ENCODE measurements at regions not wholly inside any gene's neighbourhood (a gene's known extent, or its start where the extent isn't known, plus 50 kb on each side); places are given as distances from the start of the nearest gene placed in this dataset.
"Not testable (repeated sequence)": the region's sequence is repeated elsewhere in the genome, so short reads cannot be mapped to it uniquely, and the experiment has no call there.

- no peak for DNase-seq
Observed at GRCh38 chr7:125098377-125098970, 168.8 kb upstream of the POT1 start.

- no peak for DNase-seq
Observed at GRCh38 chr7:125090596-125090995, 161.0 kb upstream of the POT1 start.

GRCh38 chr7:125089171-125089570 is 159.5 kb upstream of the POT1 start:
- no peak for DNase-seq

GRCh38 chr7:125088555-125088954 is 158.9 kb upstream of the POT1 start:
- no peak for DNase-seq

GRCh38 chr7:125085084-125085483 is 155.5 kb upstream of the POT1 start:
- DNase-seq, result no peak

GRCh38 chr7:125084196-125084595 is 154.6 kb upstream of the POT1 start:
- no peak for DNase-seq

GRCh38 chr7:125074141-125074540 is 144.5 kb upstream of the POT1 start:
- no peak for DNase-seq

- DNase-seq, result no peak
Observed at GRCh38 chr7:125065546-125065945, 135.9 kb upstream of the POT1 start.

GRCh38 chr7:125065001-125065400 is 135.4 kb upstream of the POT1 start:
- no peak for DNase-seq

GRCh38 chr7:125061776-125062397 is 132.3 kb upstream of the POT1 start:
- no peak for DNase-seq

- DNase-seq, result not testable (repeated sequence)
Observed at GRCh38 chr7:125061083-125061745, 131.6 kb upstream of the POT1 start.

GRCh38 chr7:125059861-125060456 is 130.3 kb upstream of the POT1 start:
- no peak for DNase-seq

GRCh38 chr7:125057963-125058362 is 128.3 kb upstream of the POT1 start:
- DNase-seq, result no peak

- DNase-seq, result no peak
Observed at GRCh38 chr7:125055376-125055775, 125.8 kb upstream of the POT1 start.

- no peak for DNase-seq
Observed at GRCh38 chr7:125046767-125047166, 117.1 kb upstream of the POT1 start.

GRCh38 chr7:125033506-125033905 is 103.9 kb upstream of the POT1 start:
- DNase-seq, result no peak

GRCh38 chr7:125032943-125033342 is 103.3 kb upstream of the POT1 start:
- no peak for DNase-seq

GRCh38 chr7:125030756-125031387 is 101.2 kb upstream of the POT1 start:
- no peak for DNase-seq

- DNase-seq, result no peak
Observed at GRCh38 chr7:125025620-125026019, 96.0 kb upstream of the POT1 start.

GRCh38 chr7:125020801-125021200 is 91.2 kb upstream of the POT1 start:
- no peak for DNase-seq

- DNase-seq, result no peak
Observed at GRCh38 chr7:125010540-125010939, 80.9 kb upstream of the POT1 start.

- DNase-seq, result no peak
Observed at GRCh38 chr7:124996778-124997177, 67.2 kb upstream of the POT1 start.

GRCh38 chr7:124992851-124993562 is 63.4 kb upstream of the POT1 start:
- no peak for DNase-seq
